ENCODE measurements at regions not wholly inside any gene's neighbourhood (a gene's known extent, or its start where the extent isn't known, plus 50 kb on each side); places are given as distances from the start of the nearest gene placed in this dataset.

- ATAC-seq, result no peak
- no TSS peak for BruUV-seq (replicated peaks)
- Histone ChIP-seq H3K36me3 (ENCODE audit: control insufficient read depth, insufficient read depth, low read length) (no peaks in the 10 kb centered on the region), H3K4me3 (ENCODE audit: low read depth in 2 of 2, low read length in 2 of 2) (no peak overlapping the region), H3K4me1 (ENCODE audit: control insufficient read depth, insufficient read depth, low read length) (no peaks in the 10 kb centered on the region), H3K27ac (ENCODE audit: low read length) (no peak overlapping the region), H3K27me3 (ENCODE audit: control insufficient read depth, insufficient read depth, low read length) (no peaks in the 10 kb centered on the region), H3K9me3 (ENCODE audit: control insufficient read depth, insufficient read depth, low read depth, low read length) (no peaks in the 10 kb centered on the region)
- no peak for DNase-seq (ENCODE audit: low read depth, low spot score)
- POLR2A ChIA-PET, result no interaction called here
- TF ChIP-seq SIN3A (IDR thresholded peaks at IDR 0.05; ENCODE audit: borderline replicate concordance, insufficient read depth, low read depth, low read length) (no peak), REST (IDR thresholded peaks at IDR 0.05; ENCODE audit: insufficient read depth in 1 of 2, low read depth in 2 of 2, low read length in 1 of 2) (no peak), POLR2AphosphoS5 (IDR thresholded peaks at IDR 0.05; ENCODE audit: low read depth, low read length) (no peak), TCF7L2 (IDR thresholded peaks at IDR 0.05; ENCODE audit: low read depth, low read length) (no peak), CTCF (IDR thresholded peaks at IDR 0.05) (no peak)
- CTCF ChIA-PET, result no interaction called here
- in situ Hi-C loops (cut with HindIII; ENCODE audit: low pct_unique_long_range_greater_than_20kb, low sequenced_read_pairs), result no loop called here
- intact Hi-C loops (cut with micrococcal nuclease; ENCODE audit: unreplicated experiment), result no loop called here
Observed at GRCh38 chr12:97292588-97292987, 170.0 kb upstream of the RMST start.

- no peaks in the 10 kb centered on the region for H3K4me1 ChIP-seq (ENCODE audit: control insufficient read depth, insufficient read depth, low read length)
- in situ Hi-C loops (cut with HindIII; ENCODE audit: low pct_unique_long_range_greater_than_20kb, low sequenced_read_pairs), result no loop called here
- BruUV-seq (replicated peaks), result no TSS peak
- no peak for ATAC-seq
- CTCF ChIA-PET, result no interaction called here
- no peaks in the 10 kb centered on the region for H3K27me3 ChIP-seq (ENCODE audit: control insufficient read depth, insufficient read depth, low read length)
- no peak overlapping the region for H3K4me3 ChIP-seq (ENCODE audit: low read depth in 2 of 2, low read length in 2 of 2)
- H3K9me3 ChIP-seq (ENCODE audit: control insufficient read depth, insufficient read depth, low read depth, low read length), result no peaks in the 10 kb centered on the region
- TF ChIP-seq SIN3A (IDR thresholded peaks at IDR 0.05; ENCODE audit: borderline replicate concordance, insufficient read depth, low read depth, low read length) (no peak), TCF7L2 (IDR thresholded peaks at IDR 0.05; ENCODE audit: low read depth, low read length) (no peak), REST (IDR thresholded peaks at IDR 0.05; ENCODE audit: insufficient read depth in 1 of 2, low read depth in 2 of 2, low read length in 1 of 2) (no peak), CTCF (IDR thresholded peaks at IDR 0.05) (no peak), POLR2AphosphoS5 (IDR thresholded peaks at IDR 0.05; ENCODE audit: low read depth, low read length) (no peak)
- no peaks in the 10 kb centered on the region for H3K36me3 ChIP-seq (ENCODE audit: control insufficient read depth, insufficient read depth, low read length)
- intact Hi-C loops (cut with micrococcal nuclease; ENCODE audit: unreplicated experiment), result no loop called here
- POLR2A ChIA-PET, result no interaction called here
- H3K27ac ChIP-seq (ENCODE audit: low read length), result no peak overlapping the region
- DNase-seq (ENCODE audit: low read depth, low spot score), result no peak
Observed at GRCh38 chr12:97293541-97293940, 169.1 kb upstream of the RMST start.

Data from Panc1 (cell line).